ENCODE measurements at regions not wholly inside any gene's neighbourhood (a gene's known extent, or its start where the extent isn't known, plus 50 kb on each side); places are given as distances from the start of the nearest gene placed in this dataset.

DNA sequence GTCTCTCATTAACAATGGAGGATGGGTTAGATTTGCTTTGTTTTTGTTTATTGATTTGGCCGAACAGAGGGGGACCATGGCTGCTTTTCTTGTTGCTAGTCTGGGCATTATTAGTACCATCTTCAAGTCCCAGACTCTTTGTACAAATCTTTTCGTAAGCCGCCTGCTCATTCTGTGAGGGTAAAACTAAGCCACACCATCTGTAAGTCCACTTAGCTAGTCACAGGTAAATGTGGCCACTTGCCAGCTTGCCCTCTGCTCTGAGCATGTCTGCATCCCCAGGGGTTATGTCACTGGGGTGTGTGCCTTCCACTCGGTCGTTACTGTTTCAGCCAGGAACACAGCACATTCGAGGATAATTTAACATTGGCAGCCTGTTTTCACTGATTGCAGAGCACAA is 85.6 kb downstream of the SMIM21 start:
- no peak overlapping the region for H3K4me3 ChIP-seq
- H3K27me3 ChIP-seq: no peaks in the 10 kb centered on the region
- no peak for TF ChIP-seq POLR2A (IDR thresholded peaks at IDR 0.05)
- TF ChIP-seq, protein P1, sequence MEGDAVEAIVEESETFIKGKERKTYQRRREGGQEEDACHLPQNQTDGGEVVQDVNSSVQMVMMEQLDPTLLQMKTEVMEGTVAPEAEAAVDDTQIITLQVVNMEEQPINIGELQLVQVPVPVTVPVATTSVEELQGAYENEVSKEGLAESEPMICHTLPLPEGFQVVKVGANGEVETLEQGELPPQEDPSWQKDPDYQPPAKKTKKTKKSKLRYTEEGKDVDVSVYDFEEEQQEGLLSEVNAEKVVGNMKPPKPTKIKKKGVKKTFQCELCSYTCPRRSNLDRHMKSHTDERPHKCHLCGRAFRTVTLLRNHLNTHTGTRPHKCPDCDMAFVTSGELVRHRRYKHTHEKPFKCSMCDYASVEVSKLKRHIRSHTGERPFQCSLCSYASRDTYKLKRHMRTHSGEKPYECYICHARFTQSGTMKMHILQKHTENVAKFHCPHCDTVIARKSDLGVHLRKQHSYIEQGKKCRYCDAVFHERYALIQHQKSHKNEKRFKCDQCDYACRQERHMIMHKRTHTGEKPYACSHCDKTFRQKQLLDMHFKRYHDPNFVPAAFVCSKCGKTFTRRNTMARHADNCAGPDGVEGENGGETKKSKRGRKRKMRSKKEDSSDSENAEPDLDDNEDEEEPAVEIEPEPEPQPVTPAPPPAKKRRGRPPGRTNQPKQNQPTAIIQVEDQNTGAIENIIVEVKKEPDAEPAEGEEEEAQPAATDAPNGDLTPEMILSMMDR (IDR thresholded peaks at IDR 0.05): no peak
- intact Hi-C loops (cut with DNase I): no loop called here
- H3K9me3 ChIP-seq: no peaks in the 10 kb centered on the region
- H3K4me1 ChIP-seq: no peaks in the 10 kb centered on the region
- H3K36me3 ChIP-seq (replicated peaks in 1 of 2; ENCODE audit: insufficient read depth in 1 of 2, low read depth in 2 of 2): no peaks in the 10 kb centered on the region
- H3K27ac ChIP-seq: no peak overlapping the region
- ATAC-seq (no peak), DNase-seq (peak in 1 of 4 donors; percentile 14)
- WGBS, 2 donors: 56 to 61% methylated on average over 6 of the region's 6 CpGs

DNA sequence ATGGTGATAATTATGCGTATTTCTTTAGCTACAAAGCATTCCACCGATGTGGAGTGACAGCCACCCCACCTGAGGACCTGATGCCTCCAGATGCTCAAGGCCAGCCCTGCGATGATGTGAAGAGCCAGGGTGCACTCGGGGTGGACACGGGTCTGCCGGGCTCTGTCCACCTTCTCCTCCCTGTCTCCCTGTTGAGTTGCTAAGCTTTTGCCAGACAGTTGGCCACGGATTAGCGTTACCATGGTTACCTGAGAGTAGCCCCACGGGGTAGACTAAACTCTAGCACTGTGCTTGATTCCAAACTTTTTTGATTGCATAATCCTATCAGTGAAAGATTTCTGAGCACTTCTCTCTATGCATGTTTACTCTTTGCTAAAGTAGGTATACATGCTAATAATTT is 86.2 kb downstream of the SMIM21 start:
- no peak for ATAC-seq
- no peaks in the 10 kb centered on the region for H3K4me1 ChIP-seq
- TF ChIP-seq, protein P1 (IDR thresholded peaks at IDR 0.05): no peak
- TF ChIP-seq POLR2A (IDR thresholded peaks at IDR 0.05): no peak
- H3K9me3 ChIP-seq: no peaks in the 10 kb centered on the region
- 39 to 42% methylated on average over 9 of the region's 9 CpGs for WGBS, 2 donors
- no peak overlapping the region for H3K4me3 ChIP-seq
- no peak for DNase-seq
- intact Hi-C loops (cut with DNase I): no loop called here
- no peak overlapping the region for H3K27ac ChIP-seq
- H3K36me3 ChIP-seq (replicated peaks in 1 of 2; ENCODE audit: insufficient read depth in 1 of 2, low read depth in 2 of 2): no peaks in the 10 kb centered on the region
- H3K27me3 ChIP-seq: no peaks in the 10 kb centered on the region

DNA sequence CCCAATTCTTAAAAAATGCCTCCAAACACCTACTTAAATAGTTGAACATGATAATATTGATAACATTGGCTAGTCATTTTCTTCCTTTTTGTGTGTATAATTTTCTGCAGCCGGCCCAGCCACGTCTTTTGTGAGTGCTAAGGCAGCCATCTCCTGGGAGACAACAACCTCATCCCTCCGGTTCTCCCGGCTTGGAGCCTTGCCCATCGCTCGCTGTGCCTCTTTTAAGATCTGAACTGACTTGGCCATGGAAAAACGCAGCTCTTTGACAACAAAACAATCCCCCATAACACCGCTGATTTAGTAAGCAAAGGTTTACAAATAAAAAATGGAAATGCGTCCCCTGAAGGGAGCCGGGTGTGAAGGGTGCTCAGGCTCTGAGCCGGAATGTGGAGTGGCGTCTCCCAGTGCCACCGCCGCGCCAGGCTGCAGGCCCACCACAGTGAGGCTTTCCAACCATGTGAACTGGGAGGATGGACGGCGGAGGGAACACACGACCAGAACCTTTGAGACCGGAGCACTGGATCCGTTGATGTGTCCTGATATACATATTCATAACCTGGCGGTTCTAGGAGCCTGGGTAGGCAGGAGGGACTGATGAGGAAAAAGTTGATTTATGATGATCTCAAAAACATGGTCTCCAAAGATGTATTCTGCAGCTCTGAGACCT is 87.4 kb downstream of the SMIM21 start:
- Histone ChIP-seq H3K4me1 (no peaks in the 10 kb centered on the region), H3K4me3 (no peak overlapping the region), H3K9me3 (no peaks in the 10 kb centered on the region), H3K27me3 (no peaks in the 10 kb centered on the region), H3K27ac (no peak overlapping the region), H3K36me3 (replicated peaks in 1 of 2; ENCODE audit: insufficient read depth in 1 of 2, low read depth in 2 of 2) (no peaks in the 10 kb centered on the region)
- WGBS, 2 donors: 84 to 85% methylated on average over 21 of the region's 21 CpGs
- DNase-seq (no peak), ATAC-seq (no peak)
- TF ChIP-seq, protein P1 (IDR thresholded peaks at IDR 0.05): no peak
- TF ChIP-seq POLR2A (IDR thresholded peaks at IDR 0.05): no peak
- intact Hi-C loops (cut with DNase I): no loop called here
